Middle frontal gyrus (tissue), 1 donor: ENCODE measurements at regions not wholly inside any gene's neighbourhood (a gene's known extent, or its start where the extent isn't known, plus 50 kb on each side); places are given as distances from the start of the nearest gene placed in this dataset.

Source experiments
- DNase-seq: peaks from one replicate; pipeline ENCODE4 v3.0.0-alpha.2; 2015; ENCODE audit warnings: low spot score; ENCODE audit errors: extremely low spot score

DNA sequence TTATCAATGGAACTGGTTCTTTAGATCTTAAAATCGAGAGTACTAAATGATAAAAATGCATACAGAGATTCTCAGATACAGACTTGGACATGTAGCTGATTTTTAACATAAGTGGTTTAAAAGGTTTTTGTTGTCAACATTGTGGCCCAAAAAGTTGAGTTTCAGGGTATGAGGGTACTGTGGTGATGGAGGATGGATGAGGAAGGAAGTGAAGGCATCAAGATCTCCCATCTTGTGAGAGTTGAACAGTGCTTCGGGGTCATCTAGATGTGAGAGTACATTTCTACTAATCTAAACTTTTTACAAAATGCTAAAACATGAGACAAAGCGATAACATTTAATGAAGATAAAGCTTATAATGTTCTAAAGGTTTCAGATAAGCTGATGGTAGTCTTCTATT lies 452.6 kb downstream of the PCNX1 start:
- no peak for DNase-seq

DNA sequence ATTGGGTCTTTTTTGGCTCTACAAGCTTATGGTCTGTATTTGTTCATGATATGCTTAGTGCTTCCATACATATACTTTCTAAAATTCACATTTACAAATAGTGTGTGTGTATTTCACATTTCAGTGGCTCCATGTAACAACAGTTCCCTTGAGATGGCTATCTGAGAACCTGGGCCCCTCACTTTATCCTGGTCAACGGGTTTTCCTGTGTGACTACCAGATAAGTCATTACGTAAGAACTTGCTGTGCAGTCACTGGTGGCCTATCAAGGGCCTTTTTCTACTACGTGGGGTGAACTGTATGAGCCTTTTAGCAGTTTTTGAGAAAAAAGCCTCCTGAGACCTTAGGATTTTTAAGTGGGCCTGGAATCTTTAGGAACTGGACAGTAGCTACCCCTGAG lies 454.1 kb downstream of the PCNX1 start:
- DNase-seq, result no peak

DNA sequence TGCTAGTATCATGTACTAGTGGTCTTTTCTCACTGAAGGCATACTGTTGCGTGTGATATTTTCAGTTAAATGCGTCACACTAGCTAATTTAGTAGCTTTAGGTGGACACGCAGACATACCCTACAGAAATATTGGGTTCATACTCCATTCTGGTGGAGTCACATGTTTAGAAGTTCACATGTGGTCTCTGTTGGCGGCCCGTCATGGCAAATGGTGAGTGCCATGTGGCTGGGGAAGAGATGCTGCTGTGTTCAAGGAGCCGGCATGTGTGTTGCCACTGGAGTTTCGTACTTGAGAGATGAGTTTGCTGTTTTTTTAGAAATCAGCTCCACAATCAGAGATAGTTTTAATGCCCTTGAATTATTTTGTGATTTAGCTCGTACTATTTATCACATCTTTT lies 454.6 kb downstream of the PCNX1 start:
- no peak for DNase-seq

DNA sequence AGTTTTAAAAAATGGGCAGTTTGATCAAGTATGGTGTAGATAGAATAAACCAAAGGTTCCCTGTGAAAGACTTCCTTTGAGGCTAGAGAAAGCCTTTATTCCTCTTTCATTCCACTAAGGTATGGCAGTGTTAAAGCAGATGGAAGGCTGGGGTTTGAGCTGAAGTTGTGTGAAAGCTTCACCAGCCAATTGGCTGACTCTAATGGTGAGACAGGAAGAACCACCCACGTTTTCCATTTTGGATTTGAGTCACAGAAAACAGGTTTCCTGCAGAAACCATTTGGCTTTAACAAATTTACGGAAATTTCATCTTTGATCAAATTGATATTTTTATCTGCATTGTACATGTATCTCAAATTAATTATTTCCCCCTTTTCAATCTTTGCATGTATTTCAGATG lies 455.0 kb downstream of the PCNX1 start:
- no peak for DNase-seq

DNA sequence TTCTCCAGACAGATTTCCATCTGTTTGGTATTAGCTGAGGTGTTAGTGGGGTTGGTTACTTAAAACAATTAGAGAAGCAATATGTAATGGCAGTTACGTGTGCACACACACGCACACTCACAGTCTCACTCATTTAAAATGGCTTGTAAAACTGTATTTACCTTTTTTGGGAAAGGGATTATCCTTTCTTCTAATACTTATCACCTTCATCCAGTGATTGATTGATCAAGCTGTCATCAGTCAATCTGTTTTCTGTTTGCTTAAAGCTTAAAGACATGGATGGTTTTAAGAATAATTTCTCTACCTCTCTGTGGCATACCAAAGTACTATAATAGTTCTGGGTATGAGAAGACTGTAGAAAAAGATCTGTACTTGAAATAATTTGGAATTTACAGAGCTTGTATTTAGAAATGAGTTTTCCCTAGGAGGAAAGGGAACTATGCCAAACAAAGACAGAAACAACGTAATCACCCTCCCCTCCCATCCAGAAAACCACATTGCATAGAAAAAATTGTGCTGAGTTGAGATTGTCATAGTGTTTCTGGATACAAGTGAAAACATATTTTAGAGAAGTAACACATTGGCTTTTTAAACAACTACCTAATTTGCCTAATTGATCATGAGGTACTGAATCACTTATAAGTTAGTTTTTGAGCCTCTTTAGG lies 455.8 kb downstream of the PCNX1 start:
- DNase-seq, result no peak

DNA sequence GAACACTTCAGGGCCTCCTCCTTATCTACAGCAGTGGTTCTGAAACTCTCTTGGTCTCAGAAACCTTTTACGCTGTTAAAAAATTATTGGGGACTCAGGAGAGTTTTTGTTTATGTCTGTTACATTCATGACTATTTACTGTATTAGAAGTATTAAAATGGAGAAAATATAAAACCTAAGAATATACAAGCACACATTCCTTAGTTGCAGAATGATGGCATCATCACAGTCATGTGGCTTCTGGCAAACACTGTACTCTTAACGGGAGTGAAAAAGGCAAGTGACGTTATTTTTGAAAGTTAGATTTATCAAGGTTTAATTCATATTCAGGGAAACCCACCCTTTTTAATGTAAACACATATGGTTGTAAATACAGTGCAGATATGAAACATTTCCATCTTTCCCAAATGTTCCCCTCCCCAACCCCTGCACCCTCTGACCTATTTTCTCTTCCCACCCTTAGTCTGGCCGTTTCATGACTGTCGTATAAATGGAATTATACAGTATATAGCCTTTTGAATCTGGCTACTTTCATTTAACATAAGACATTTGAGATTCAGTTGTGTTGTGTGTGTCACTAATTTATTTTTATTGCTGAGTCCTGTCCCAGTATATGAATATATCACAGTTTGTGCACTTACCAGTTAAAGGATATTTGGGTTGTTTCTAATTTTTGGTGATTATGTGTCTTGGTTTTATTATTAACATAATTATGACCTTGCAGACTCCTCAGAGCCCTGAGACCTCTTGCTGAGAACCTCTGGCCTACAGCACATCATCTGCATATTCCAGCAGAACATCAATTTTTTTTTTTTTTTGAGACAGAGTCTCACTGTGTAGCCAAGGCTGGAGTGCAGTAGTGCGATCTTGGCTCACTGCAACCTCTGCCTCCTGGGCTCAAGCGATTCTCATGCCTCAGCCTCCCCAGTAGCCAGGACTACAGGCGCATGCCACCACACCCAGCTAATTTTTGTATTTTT lies 457.0 kb downstream of the PCNX1 start:
- DNase-seq, result no peak

DNA sequence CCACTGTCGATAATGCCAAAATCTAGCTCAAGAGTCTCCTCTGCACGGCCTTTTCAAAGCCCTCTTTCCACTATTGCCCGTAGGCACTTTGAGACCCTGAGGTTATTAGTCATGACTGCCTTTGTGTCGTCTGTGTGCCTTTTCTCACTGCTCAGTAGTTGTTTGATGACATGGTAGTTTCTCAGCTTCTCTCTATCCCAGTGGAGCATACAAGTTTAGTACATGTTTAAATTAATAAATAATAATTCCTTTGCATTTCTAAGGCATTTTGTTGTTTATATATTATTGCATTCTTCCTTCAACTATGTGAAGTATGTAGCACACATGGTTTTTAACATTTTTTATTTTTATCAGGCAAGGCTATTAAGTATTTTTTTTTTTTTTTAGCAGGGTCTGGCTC lies 458.1 kb downstream of the PCNX1 start:
- DNase-seq, result no peak

DNA sequence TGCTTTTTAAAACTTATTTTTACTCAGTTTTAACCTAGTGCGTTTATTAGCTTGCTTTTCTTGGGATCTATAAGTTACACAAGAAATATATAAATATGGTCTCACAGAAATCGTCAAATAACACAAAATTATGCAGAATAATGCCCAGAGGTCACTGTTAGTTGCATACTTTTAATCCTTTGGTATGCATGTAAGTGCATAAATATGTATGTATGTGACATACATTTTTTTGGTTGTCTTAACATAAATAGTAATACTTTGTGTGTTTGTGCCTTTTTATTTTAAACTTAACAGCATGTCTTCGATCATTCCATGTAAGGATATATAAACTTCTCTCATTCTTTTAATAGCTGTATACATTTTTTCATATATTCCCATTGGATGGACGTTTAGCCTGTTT lies 459.6 kb downstream of the PCNX1 start:
- no peak for DNase-seq

DNA sequence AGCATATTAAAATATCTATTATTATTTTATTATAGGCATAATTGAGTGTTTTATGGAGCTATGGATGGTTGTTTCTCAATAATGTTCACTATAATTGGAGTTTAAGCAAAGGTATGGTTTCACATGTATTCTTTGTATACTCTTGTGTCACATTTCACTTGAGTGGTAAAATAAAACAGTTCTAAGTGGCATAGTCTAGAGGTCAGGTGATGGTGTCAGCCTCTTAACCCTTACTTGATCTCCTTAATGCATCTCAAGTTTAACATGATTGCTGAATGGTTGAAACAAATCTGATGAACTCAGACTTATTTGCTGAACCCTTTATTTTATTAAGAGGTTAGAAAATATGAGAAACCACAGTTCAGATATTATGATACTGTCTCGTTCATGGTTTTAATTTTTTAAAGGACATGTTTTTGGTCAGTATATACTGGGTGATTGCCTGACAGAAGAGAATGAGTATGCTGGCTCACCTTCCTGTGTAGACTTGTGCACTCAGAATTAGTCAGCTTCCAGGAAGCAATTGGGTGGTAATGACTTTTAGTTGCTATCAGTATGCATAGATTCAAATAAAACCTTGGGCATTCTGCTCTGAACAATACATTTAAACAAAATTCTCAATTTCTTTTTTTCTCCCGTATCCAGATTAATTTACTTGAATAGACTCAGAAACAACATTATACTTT lies 464.6 kb downstream of the PCNX1 start:
- DNase-seq, result no peak

DNA sequence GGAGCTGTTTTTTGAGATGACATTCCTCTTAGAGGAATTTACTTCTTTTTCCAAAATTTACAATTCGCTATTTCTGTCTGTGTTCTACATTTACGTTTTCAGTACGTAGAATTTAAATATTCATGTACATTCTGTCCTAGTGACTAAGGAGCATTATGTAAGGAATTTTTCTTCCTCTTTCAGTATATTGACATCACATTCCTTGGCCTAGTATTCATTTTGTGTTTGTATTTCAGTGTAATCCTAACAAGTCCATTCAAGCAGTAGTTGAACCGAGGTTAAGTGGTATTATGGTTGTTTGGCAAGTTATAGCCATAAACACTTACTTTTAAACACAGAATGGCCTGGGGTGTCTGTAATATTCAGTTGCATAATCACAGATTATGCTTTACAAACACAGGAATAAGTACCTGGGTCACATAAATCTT lies 465.2 kb downstream of the PCNX1 start:
- DNase-seq, result no peak

DNA sequence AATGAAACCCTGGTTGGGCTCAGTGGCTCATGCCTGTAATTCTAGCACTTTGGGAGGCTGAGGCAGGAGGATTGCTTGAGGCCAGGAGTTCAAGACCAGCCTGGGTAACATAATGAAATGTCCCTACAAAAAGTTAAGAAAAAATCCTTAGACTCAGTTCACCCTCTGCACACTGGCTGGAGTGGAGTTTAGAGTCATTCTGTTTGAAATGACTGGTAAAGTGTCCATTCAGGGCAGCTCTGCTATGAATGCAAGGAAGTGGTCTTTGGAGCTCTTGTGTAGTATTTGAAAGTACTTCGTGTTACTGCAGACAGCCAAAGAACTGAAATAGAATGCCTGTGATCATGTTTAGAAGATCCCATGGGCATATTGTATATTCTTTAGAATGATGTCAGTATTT lies 466.5 kb downstream of the PCNX1 start:
- no peak for DNase-seq

DNA sequence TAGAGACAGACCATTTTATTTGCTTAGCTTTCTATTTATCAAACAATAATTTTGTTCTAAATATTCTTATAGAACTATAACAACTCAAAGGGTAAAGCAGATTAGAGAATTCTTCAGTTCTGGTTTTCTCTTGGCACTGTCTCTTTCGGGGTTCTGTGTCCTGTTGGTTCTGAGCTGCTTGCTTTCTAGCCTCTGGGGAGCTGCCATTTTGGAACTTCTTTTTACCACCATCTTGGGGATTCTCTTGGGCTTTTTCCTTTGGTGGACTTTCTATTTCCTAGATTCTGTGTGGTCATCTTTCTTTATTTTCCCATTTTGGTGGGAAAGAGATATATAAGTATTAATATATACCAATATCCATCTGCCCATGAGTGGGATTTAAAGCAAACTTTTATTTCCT lies 467.7 kb downstream of the PCNX1 start:
- no peak for DNase-seq

DNA sequence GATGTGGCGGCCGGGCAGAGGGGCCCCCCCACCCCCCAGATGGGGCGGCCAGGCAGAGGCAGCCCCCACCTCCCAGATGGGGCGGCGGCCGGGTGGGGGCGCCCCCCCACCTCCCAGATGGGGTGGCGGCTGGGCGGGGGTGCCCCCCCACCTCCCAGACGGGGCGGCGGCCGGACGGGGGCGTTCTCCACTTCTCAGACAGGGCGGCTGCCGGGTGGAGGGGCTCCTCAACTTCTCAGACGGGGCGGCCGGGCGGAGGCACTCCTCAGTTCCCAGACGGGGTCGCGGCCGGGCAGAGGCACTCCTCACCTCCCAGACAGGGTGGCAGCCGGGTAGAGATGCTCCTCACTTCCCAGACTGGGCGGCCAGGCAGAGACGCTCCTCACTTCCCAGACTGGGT lies 469.8 kb downstream of the PCNX1 start:
- DNase-seq, result no peak

DNA sequence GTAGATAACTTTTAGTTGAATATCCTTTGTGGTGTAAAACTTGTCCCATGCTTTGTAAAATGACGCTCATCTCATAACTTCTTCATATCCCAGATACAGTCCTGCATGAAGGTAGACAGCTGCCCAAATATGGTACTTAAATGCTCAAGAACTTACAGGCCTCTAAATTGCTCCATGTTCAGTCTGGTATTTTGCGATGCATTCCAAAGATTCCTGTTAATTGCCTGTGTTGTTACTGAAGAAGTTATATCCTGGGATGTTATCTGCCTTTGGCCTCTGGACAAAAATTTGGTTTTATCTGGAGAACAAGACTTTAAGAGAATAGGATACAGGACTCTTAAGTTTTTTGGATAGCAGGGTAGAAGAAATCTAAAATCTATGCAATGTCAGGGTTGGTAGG lies 473.0 kb downstream of the PCNX1 start:
- no peak for DNase-seq

DNA sequence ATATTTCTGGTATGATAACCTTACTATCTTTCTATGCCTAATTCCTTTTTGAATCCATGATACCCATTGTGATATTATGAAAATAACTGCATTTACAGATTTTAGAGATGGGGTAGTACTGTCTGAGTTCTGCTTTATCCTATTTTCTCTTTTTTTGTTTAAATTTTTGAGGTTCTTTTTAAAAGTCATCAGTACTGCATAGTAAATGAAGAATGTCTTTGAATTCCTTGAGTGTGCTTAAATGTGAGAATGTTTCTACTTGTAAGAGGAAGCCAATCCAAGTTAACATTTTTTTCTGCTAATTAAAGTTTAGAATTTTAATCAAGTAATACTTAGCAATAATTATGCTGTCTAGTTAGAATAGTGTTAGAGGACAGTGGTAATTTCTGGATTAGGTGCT lies 474.6 kb downstream of the PCNX1 start:
- no peak for DNase-seq

DNA sequence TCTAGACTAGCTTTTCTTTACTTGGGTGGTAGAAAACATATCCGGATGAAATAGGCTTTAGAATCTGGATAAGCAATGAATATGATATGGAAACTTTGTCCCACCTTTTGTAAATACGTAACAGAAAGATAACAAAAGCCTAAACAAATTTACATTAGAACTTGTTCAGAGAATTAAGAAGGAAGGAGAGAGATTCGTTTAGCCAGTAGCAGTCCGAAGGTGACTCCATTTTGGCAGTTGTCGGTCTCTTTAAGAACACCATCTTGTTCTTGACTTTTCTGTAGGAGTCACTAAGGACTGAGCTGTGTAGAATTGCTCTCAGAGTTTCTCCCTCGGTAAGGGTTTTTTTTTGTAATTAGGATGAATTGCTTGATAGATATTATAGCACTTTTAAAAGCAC lies 475.1 kb downstream of the PCNX1 start:
- no peak for DNase-seq

DNA sequence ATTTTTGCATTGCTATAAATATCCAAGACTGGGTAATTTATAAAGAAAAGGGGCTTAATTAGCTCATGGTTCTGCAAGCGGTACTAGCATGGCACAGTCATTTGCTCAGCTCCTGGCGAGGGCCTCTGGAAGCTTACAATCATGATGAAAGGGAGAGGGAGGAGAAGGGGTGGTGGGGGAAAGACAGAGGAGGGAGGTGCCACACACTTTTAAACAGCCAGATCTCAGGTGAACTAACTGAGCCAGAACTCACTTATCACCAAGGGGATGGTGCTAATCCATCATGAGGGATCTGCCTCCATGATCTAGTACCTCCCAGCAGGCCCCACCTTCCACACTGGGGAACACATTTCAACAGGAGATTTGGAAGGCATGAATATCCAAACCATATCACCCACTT lies 476.3 kb downstream of the PCNX1 start:
- no peak for DNase-seq

DNA sequence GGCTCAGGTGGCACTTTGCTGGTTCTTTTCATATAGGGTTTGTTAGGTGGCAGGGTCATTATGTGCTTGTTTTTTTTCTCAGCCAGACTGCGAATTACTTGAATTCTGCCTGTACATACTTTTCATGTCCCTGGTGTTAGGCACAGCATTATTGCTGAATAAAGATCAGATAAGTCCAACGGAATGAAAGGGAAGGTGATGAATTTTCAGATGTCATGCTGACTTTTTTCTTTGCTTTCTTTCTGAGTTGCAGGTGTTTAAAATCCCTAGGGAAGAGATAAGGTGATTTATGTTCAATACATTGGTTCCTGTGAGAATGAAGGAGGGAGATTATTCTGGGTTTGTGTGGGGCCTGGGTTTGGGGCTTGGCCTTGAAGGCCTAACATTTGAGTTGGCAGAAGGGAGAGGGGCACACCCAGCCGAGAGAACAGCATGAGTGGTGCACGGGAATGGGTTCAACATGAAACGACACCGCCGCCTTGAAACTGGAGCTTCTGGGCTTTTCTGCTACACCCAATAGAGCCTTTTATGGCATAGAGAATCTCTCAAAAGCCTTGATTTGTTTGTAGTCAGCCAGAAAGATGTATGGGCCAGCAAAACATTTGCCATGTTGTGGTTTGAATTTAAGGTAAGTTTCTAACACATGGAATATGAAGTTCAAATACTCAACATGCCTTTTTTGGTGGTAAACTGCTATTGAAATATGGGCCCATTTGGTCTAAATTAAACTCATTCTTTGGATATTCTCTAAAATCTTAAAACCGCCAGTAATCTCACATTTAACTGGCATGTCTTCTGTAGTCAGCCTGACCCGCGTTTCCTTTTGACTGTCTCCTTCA lies 477.0 kb downstream of the PCNX1 start:
- no peak for DNase-seq

DNA sequence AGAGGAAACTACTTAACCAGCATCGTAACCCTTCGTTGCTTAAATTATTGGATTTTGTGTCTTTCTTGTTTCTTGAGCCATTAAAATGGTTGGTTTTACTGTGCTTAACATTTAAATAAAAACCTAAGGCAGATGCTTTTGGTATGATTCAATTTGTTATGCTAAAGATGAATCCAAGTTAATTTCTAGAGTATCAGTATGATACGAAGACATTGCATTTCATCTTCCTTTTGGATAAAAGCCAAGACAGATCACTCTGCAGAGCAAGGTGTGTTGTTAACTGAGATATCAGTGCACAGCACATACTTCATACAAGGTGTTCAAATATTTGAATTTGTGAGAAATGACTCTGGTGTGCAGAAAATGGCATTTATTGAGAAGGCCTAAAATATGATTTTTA lies 480.5 kb downstream of the PCNX1 start:
- DNase-seq, result no peak

DNA sequence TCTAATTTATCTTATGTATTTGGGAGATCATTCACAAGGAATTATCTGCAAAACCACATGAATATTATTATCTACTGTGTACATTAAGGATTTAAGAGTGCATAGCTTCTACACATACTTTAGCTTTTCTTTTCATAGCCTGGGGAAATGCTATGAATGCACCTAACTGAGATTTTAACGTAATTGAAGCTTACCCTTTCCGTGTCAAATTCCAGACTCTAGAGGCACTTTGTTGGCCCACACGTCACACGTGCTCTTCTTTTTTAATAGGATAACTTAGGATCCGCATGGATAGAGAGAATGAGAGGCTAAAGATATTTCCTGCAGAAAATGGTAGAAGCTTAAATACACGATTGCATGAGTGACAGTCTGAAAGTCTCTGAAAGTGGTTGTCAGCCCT lies 481.1 kb downstream of the PCNX1 start:
- no peak for DNase-seq

DNA sequence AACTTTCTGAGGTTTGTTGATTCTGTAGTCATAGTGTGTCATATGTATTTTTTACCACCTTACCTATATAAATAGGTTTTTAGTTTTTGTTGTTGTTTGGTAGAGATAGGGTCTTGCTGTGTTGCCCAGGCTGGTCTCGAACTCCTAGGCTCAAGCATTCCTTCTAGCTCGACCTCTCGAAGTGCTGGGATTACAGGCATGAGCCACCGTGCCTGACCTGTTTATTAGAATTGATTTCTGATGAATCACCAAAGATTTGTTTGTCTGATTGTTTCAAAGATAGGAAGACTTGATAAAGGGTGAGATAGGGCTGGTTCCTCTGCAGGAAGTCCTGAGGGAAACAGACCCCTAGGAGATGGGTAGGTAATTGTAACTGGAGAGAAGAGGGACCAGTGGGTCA lies 481.6 kb downstream of the PCNX1 start:
- DNase-seq, result no peak
